ENCODE measurements at regions not wholly inside any gene's neighbourhood (a gene's known extent, or its start where the extent isn't known, plus 50 kb on each side); places are given as distances from the start of the nearest gene placed in this dataset.

DNA sequence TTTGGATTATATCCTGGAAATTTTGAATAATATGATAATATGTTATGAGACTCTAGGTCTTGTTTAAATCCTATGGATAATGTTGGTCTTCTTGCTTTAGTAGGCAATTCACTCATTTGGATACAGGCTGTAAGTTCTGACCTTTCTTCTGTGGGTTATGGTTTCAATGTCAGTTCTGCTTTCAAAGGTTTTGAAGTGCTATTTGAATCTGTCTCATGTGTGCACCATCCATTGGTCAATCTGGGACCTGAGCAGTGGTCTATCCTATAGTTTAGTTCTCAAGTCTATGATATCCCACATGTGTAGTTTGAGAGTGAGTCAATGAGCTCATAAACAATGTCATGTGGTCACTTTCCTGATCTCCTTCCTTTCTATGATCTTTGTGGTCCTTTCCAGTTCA lies 94.4 kb downstream of the RMI1 start:
- TF ChIP-seq, protein P1, sequence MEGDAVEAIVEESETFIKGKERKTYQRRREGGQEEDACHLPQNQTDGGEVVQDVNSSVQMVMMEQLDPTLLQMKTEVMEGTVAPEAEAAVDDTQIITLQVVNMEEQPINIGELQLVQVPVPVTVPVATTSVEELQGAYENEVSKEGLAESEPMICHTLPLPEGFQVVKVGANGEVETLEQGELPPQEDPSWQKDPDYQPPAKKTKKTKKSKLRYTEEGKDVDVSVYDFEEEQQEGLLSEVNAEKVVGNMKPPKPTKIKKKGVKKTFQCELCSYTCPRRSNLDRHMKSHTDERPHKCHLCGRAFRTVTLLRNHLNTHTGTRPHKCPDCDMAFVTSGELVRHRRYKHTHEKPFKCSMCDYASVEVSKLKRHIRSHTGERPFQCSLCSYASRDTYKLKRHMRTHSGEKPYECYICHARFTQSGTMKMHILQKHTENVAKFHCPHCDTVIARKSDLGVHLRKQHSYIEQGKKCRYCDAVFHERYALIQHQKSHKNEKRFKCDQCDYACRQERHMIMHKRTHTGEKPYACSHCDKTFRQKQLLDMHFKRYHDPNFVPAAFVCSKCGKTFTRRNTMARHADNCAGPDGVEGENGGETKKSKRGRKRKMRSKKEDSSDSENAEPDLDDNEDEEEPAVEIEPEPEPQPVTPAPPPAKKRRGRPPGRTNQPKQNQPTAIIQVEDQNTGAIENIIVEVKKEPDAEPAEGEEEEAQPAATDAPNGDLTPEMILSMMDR (IDR thresholded peaks at IDR 0.05), result no peak
- TF ChIP-seq, protein P2, sequence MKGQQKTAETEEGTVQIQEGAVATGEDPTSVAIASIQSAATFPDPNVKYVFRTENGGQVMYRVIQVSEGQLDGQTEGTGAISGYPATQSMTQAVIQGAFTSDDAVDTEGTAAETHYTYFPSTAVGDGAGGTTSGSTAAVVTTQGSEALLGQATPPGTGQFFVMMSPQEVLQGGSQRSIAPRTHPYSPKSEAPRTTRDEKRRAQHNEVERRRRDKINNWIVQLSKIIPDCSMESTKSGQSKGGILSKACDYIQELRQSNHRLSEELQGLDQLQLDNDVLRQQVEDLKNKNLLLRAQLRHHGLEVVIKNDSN (IDR thresholded peaks at IDR 0.05; ENCODE audit: borderline replicate concordance, low read depth), result no peak
- TF ChIP-seq RFX5 (IDR thresholded peaks at IDR 0.05; ENCODE audit: low read length), result no peak
- TF ChIP-seq, protein P3, sequence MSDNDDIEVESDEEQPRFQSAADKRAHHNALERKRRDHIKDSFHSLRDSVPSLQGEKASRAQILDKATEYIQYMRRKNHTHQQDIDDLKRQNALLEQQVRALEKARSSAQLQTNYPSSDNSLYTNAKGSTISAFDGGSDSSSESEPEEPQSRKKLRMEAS (IDR thresholded peaks at IDR 0.05; ENCODE audit: low read depth), result no peak
- no peak for TF ChIP-seq POLR2AphosphoS5 (IDR thresholded peaks at IDR 0.05; ENCODE audit: low read depth, low read length)
- no peak for TF ChIP-seq RCOR1 (IDR thresholded peaks at IDR 0.05; ENCODE audit: low read length)
- no peak for TF ChIP-seq EZH2phosphoT487 (IDR thresholded peaks at IDR 0.05; ENCODE audit: borderline replicate concordance, low read depth)
- TF ChIP-seq FOXM1 (IDR thresholded peaks at IDR 0.05; ENCODE audit: low read depth), result no peak
- TF ChIP-seq, protein P4, sequence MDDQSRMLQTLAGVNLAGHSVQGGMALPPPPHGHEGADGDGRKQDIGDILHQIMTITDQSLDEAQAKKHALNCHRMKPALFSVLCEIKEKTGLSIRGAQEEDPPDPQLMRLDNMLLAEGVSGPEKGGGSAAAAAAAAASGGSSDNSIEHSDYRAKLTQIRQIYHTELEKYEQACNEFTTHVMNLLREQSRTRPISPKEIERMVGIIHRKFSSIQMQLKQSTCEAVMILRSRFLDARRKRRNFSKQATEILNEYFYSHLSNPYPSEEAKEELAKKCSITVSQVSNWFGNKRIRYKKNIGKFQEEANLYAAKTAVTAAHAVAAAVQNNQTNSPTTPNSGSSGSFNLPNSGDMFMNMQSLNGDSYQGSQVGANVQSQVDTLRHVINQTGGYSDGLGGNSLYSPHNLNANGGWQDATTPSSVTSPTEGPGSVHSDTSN (IDR thresholded peaks at IDR 0.05), result no peak
- TF ChIP-seq EP300 (IDR thresholded peaks at IDR 0.05; ENCODE audit: borderline replicate concordance in 1 of 2, low read depth in 1 of 2, low read length in 1 of 2), result no peak

Data from SK-N-SH (cell line).